Kidney epithelial cell (primary cell): ENCODE measurements at regions not wholly inside any gene's neighbourhood (a gene's known extent, or its start where the extent isn't known, plus 50 kb on each side); places are given as distances from the start of the nearest gene placed in this dataset.

Source experiments
- DNase-seq: peaks from one replicate; pipeline ENCODE4 v3.0.0-alpha.2; 2010; ENCODE audit warnings: low read depth
- H3K27me3 ChIP-seq: 2 replicates; pipeline ENCODE4 v1.6.0; 2011; ENCODE audit warnings: low read length; ENCODE audit not compliant: control insufficient read depth, insufficient read depth
- H3K36me3 ChIP-seq: 2 replicates; pipeline ENCODE4 v1.5.1; 2011; ENCODE audit warnings: low read length; ENCODE audit not compliant: control insufficient read depth, insufficient read depth
- H3K4me3 ChIP-seq: 2 replicates; pipeline ENCODE4 v1.5.1; 2011; ENCODE audit warnings: low read depth, mild to moderate bottlenecking, control low read depth, low read length
- CTCF ChIP-seq: IDR thresholded peaks from 2 replicates; pipeline ENCODE4 v1.5.1; 2011; ENCODE audit warnings: mild to moderate bottlenecking, moderate library complexity, low read length, control low read depth, inconsistent platforms; ENCODE audit not compliant: insufficient read depth, poor library complexity, severe bottlenecking

GRCh38 chr6:77292564-77293546, 170.4 kb downstream of the HTR1B start:
- DNase-seq = peak; percentile 42
- TF ChIP-seq CTCF = no peak
- H3K27me3 ChIP-seq = no peaks in the 10 kb centered on the region
- no peaks in the 10 kb centered on the region for H3K36me3 ChIP-seq
- no peak overlapping the region for H3K4me3 ChIP-seq

GRCh38 chr6:77290798-77291197, 172.5 kb downstream of the HTR1B start:
- no peaks in the 10 kb centered on the region for H3K36me3 ChIP-seq
- no peak overlapping the region for H3K4me3 ChIP-seq
- DNase-seq = no peak
- H3K27me3 ChIP-seq = no peaks in the 10 kb centered on the region
- no peak for TF ChIP-seq CTCF

GRCh38 chr6:77286541-77286940, 176.8 kb downstream of the HTR1B start:
- H3K27me3 ChIP-seq = no peaks in the 10 kb centered on the region
- no peak overlapping the region for H3K4me3 ChIP-seq
- H3K36me3 ChIP-seq = no peaks in the 10 kb centered on the region
- DNase-seq = no peak
- TF ChIP-seq CTCF = no peak

- Histone ChIP-seq H3K4me3 (no peak overlapping the region), H3K27me3 (no peaks in the 10 kb centered on the region)
- no peak for DNase-seq
Observed at GRCh38 chr6:77273929-77274328, 189.4 kb downstream of the HTR1B start.

GRCh38 chr6:77264970-77265369, 198.3 kb downstream of the HTR1B start:
- no peak for DNase-seq
- Histone ChIP-seq H3K27me3 (no peaks in the 10 kb centered on the region), H3K4me3 (no peak overlapping the region), H3K36me3 (no peaks in the 10 kb centered on the region)
- no peak for TF ChIP-seq CTCF

More at GRCh38 chr6:77273929-77274328, 189.4 kb downstream of the HTR1B start:
- TF ChIP-seq CTCF = no peak
- H3K36me3 ChIP-seq = no peaks in the 10 kb centered on the region
